ENCODE measurements at regions not wholly inside any gene's neighbourhood (a gene's known extent, or its start where the extent isn't known, plus 50 kb on each side); places are given as distances from the start of the nearest gene placed in this dataset.

DNA sequence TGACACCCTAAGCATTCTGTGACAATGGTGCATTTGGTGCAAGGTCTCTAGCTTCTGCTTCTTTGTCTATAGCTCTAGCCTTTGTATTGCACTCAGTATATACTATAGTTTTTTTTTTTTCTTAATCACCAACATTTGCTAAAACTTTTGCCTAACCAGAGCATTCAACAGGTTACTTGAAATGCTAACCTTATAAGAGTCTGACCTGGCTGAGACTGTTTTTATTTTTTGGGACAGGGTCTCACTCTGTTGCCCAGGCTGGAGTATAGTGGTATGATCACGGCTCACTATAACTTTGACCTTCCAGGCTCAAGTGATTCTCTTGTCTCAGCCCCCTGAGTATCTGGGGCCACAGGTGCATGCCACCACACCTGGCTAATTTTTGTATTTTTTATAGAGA lies 92.4 kb downstream of the ZNF365 start:
- no peaks in the 10 kb centered on the region for H3K4me1 ChIP-seq (ENCODE audit: insufficient read depth, low read length, severe bottlenecking)
- H2AFZ ChIP-seq (ENCODE audit: low read length) = no peak overlapping the region
- H3F3A ChIP-seq (ENCODE audit: insufficient read depth, low read length) = no peaks in the 10 kb centered on the region
- 0 out of 2 replicates have a peak, but pooled peaks cover 3% of the 10 kb centered on the region for H3K9me3 ChIP-seq (ENCODE audit: low read length)
- no peaks in the 10 kb centered on the region for H3K79me2 ChIP-seq (ENCODE audit: insufficient read depth, low read length)
- H3K4me3 ChIP-seq (ENCODE audit: low read depth, low read length, poor library complexity, severe bottlenecking) = no peak overlapping the region
- no peak overlapping the region for H3K9ac ChIP-seq (ENCODE audit: low read length)
- H3K36me3 ChIP-seq (ENCODE audit: insufficient read depth, low read length) = no peaks in the 10 kb centered on the region
- no peaks in the 10 kb centered on the region for H3K27me3 ChIP-seq (ENCODE audit: insufficient read depth, low read length)
- TF ChIP-seq EZH2 (IDR thresholded peaks at IDR 0.05; ENCODE audit: borderline replicate concordance, low read length) (no peak), CTCF (IDR thresholded peaks at IDR 0.05; ENCODE audit: low read length) (no peak)
- no peaks in the 10 kb centered on the region for H3K9me2 ChIP-seq (ENCODE audit: low read depth, low read length)
- no peak overlapping the region for H3K27ac ChIP-seq (ENCODE audit: low read depth, low read length, poor library complexity, severe bottlenecking)
- H4K20me1 ChIP-seq (ENCODE audit: insufficient read depth, low read length) = no peaks in the 10 kb centered on the region
- no peak overlapping the region for H3K4me2 ChIP-seq (ENCODE audit: low read length)

DNA sequence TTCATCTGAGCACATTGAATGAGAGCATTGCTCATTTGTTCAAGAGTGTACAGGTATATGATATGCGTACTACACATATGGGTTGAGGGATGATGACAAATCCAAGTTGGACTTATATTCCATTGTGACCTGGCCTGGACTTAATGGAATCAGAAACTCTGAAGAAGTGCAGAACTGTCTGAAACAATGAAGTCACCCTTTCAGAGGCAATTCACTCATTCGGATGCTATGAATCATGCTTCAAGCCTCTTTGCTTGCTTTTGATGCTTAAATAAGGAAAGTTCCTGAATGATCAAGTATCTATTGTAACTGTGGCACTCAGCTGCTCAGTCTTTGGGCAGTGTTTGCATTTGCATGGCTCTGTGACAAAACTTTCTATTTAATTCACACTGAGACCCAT lies 93.4 kb downstream of the ZNF365 start:
- H3K36me3 ChIP-seq (ENCODE audit: insufficient read depth, low read length) = no peaks in the 10 kb centered on the region
- H3K4me3 ChIP-seq (ENCODE audit: low read depth, low read length, poor library complexity, severe bottlenecking) = no peak overlapping the region
- H3K27ac ChIP-seq (ENCODE audit: low read depth, low read length, poor library complexity, severe bottlenecking) = no peak overlapping the region
- no peaks in the 10 kb centered on the region for H3K4me1 ChIP-seq (ENCODE audit: insufficient read depth, low read length, severe bottlenecking)
- no peak overlapping the region for H3K4me2 ChIP-seq (ENCODE audit: low read length)
- TF ChIP-seq EZH2 (IDR thresholded peaks at IDR 0.05; ENCODE audit: borderline replicate concordance, low read length) = no peak
- TF ChIP-seq CTCF (IDR thresholded peaks at IDR 0.05; ENCODE audit: low read length) = no peak
- H3F3A ChIP-seq (ENCODE audit: insufficient read depth, low read length) = no peaks in the 10 kb centered on the region
- no peaks in the 10 kb centered on the region for H3K79me2 ChIP-seq (ENCODE audit: insufficient read depth, low read length)
- no peak overlapping the region for H2AFZ ChIP-seq (ENCODE audit: low read length)
- H3K27me3 ChIP-seq (ENCODE audit: insufficient read depth, low read length) = no peaks in the 10 kb centered on the region
- no peaks in the 10 kb centered on the region for H4K20me1 ChIP-seq (ENCODE audit: insufficient read depth, low read length)
- 0 out of 2 replicates have a peak, but pooled peaks cover 3% of the 10 kb centered on the region for H3K9me3 ChIP-seq (ENCODE audit: low read length)
- no peaks in the 10 kb centered on the region for H3K9me2 ChIP-seq (ENCODE audit: low read depth, low read length)
- no peak overlapping the region for H3K9ac ChIP-seq (ENCODE audit: low read length)

- Histone ChIP-seq H3K9me2 (ENCODE audit: low read depth, low read length) (no peaks in the 10 kb centered on the region), H2AFZ (ENCODE audit: low read length) (no peak overlapping the region), H4K20me1 (ENCODE audit: insufficient read depth, low read length) (no peaks in the 10 kb centered on the region), H3F3A (ENCODE audit: insufficient read depth, low read length) (no peaks in the 10 kb centered on the region), H3K4me3 (ENCODE audit: low read depth, low read length, poor library complexity, severe bottlenecking) (no peak overlapping the region), H3K4me2 (ENCODE audit: low read length) (no peak overlapping the region), H3K27me3 (ENCODE audit: insufficient read depth, low read length) (no peaks in the 10 kb centered on the region), H3K79me2 (ENCODE audit: insufficient read depth, low read length) (no peaks in the 10 kb centered on the region), H3K4me1 (ENCODE audit: insufficient read depth, low read length, severe bottlenecking) (no peaks in the 10 kb centered on the region), H3K9ac (ENCODE audit: low read length) (no peak overlapping the region), H3K36me3 (ENCODE audit: insufficient read depth, low read length) (no peaks in the 10 kb centered on the region), H3K9me3 (ENCODE audit: low read length) (no peaks in the 10 kb centered on the region), H3K27ac (ENCODE audit: low read depth, low read length, poor library complexity, severe bottlenecking) (no peak overlapping the region)
- TF ChIP-seq CTCF (IDR thresholded peaks at IDR 0.05; ENCODE audit: low read length) (no peak), EZH2 (IDR thresholded peaks at IDR 0.05; ENCODE audit: borderline replicate concordance, low read length) (no peak)
Measured at GRCh38 chr10:62471711-62472110, 97.5 kb downstream of the ZNF365 start.

All from OCI-LY1 (cell line).